OCI-LY1 (cell line): ENCODE measurements at regions not wholly inside any gene's neighbourhood (a gene's known extent, or its start where the extent isn't known, plus 50 kb on each side); places are given as distances from the start of the nearest gene placed in this dataset.

Source experiments
- H2AFZ ChIP-seq: fragments of 200-600 bp; sonication (generic), shearing (Covaris generic); 2 replicates; pipeline ENCODE4 v1.6.0; 2014; ENCODE audit warnings: antibody characterized with exemption, mild to moderate bottlenecking, low read length
- H3F3A ChIP-seq: fragments of 200-600 bp; sonication (generic), shearing (Covaris generic); 2 replicates; pipeline ENCODE4 v1.6.0; 2014; ENCODE audit warnings: mild to moderate bottlenecking, antibody characterized with exemption, low read length, moderate library complexity; ENCODE audit not compliant: insufficient read depth
- H3K27ac ChIP-seq: fragments of 200-600 bp; sonication (generic); 2 replicates; pipeline ENCODE4 v1.5.1; 2014; ENCODE audit warnings: low read length, mixed run types, mild to moderate bottlenecking, low read depth; ENCODE audit not compliant: poor library complexity, severe bottlenecking
- H3K27me3 ChIP-seq: fragments of 200-600 bp; sonication (generic); 2 replicates; pipeline ENCODE4 v1.6.0; 2014; ENCODE audit warnings: antibody characterized with exemption, mild to moderate bottlenecking, low read length, moderate library complexity; ENCODE audit not compliant: insufficient read depth
- H3K36me3 ChIP-seq: fragments of 200-600 bp; sonication (generic); 2 replicates; pipeline ENCODE4 v1.6.1; 2014; ENCODE audit warnings: mild to moderate bottlenecking, antibody characterized with exemption, low read length, moderate library complexity, mixed read lengths; ENCODE audit not compliant: insufficient read depth
- H3K4me1 ChIP-seq: fragments of 200-600 bp; sonication (generic); 2 replicates; pipeline ENCODE4 v1.5.1; 2014; ENCODE audit warnings: mild to moderate bottlenecking, low read length, moderate library complexity; ENCODE audit not compliant: insufficient read depth, severe bottlenecking
- H3K4me2 ChIP-seq: fragments of 200-600 bp; sonication (generic), shearing (Covaris generic); 2 replicates; pipeline ENCODE4 v1.6.1; 2014; ENCODE audit warnings: low read length
- H3K4me3 ChIP-seq: fragments of 200-600 bp; sonication (generic); 2 replicates; pipeline ENCODE4 v1.5.1; 2014; ENCODE audit warnings: low read length, low read depth, mild to moderate bottlenecking, mixed read lengths; ENCODE audit not compliant: poor library complexity, severe bottlenecking
- H3K79me2 ChIP-seq: fragments of 200-600 bp; shearing (Covaris generic); 2 replicates; pipeline ENCODE4 v1.6.1; 2016; ENCODE audit warnings: mixed run types, low read length, mixed read lengths; ENCODE audit not compliant: insufficient read depth
- H3K9ac ChIP-seq: fragments of 200-600 bp; sonication (generic), shearing (Covaris generic); 2 replicates; pipeline ENCODE4 v1.6.1; 2014; ENCODE audit warnings: mild to moderate bottlenecking, low read length, mixed read lengths
- H3K9me2 ChIP-seq: fragments of 200-600 bp; sonication (generic), shearing (Covaris generic); 2 replicates; pipeline ENCODE4 v1.6.1; 2014; ENCODE audit warnings: low read depth, mild to moderate bottlenecking, low read length, mixed read lengths
- H3K9me3 ChIP-seq: fragments of 200-600 bp; shearing (Covaris generic); 2 replicates; pipeline ENCODE4 v1.6.1; 2014; ENCODE audit warnings: low read length, mixed read lengths
- H4K20me1 ChIP-seq: fragments of 200-600 bp; sonication (generic), shearing (Covaris generic); 2 replicates; pipeline ENCODE4 v1.6.0; 2016; ENCODE audit warnings: mild to moderate bottlenecking, low read length; ENCODE audit not compliant: insufficient read depth
- EZH2 ChIP-seq: fragments of 200-600 bp; sonication (generic), shearing (Covaris generic); IDR thresholded peaks from 2 replicates; pipeline ENCODE4 v1.8.0; 2017; ENCODE audit warnings: borderline replicate concordance, mixed run types, mild to moderate bottlenecking, antibody characterized with exemption, low read length, moderate library complexity, mixed read lengths
- TF ChIP-seq, protein P1 (sequence below): fragments of 200-600 bp; sonication (generic), shearing (Covaris generic); IDR thresholded peaks from 2 replicates; pipeline ENCODE4 v1.5.1; 2017; ENCODE audit warnings: mild to moderate bottlenecking, antibody characterized with exemption, low read length, moderate library complexity, mixed read lengths

GRCh38 chr14:39483682-39484081 lies 51.4 kb upstream of the FBXO33 start:
- Histone ChIP-seq H3F3A (no peaks in the 10 kb centered on the region), H3K4me3 (no peak overlapping the region), H3K4me2 (no peak overlapping the region), H4K20me1 (no peaks in the 10 kb centered on the region), H3K9me2 (no peaks in the 10 kb centered on the region), H3K4me1 (no peaks in the 10 kb centered on the region), H3K36me3 (no peaks in the 10 kb centered on the region; the same call in 1 of the 2 replicates), H3K79me2 (no peaks in the 10 kb centered on the region), H3K27ac (no peak overlapping the region), H2AFZ (no peak overlapping the region), H3K9me3 (peaks cover 6% of the 10 kb centered on the region), H3K27me3 (no peaks in the 10 kb centered on the region), H3K9ac (no peak overlapping the region)
- TF ChIP-seq, protein P1, sequence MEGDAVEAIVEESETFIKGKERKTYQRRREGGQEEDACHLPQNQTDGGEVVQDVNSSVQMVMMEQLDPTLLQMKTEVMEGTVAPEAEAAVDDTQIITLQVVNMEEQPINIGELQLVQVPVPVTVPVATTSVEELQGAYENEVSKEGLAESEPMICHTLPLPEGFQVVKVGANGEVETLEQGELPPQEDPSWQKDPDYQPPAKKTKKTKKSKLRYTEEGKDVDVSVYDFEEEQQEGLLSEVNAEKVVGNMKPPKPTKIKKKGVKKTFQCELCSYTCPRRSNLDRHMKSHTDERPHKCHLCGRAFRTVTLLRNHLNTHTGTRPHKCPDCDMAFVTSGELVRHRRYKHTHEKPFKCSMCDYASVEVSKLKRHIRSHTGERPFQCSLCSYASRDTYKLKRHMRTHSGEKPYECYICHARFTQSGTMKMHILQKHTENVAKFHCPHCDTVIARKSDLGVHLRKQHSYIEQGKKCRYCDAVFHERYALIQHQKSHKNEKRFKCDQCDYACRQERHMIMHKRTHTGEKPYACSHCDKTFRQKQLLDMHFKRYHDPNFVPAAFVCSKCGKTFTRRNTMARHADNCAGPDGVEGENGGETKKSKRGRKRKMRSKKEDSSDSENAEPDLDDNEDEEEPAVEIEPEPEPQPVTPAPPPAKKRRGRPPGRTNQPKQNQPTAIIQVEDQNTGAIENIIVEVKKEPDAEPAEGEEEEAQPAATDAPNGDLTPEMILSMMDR, result no peak
- no peak for TF ChIP-seq EZH2
